CD4-positive, alpha-beta T cell (primary cell): ENCODE measurements at regions not wholly inside any gene's neighbourhood (a gene's known extent, or its start where the extent isn't known, plus 50 kb on each side); places are given as distances from the start of the nearest gene placed in this dataset.
"Not testable (repeated sequence)": the region's sequence is repeated elsewhere in the genome, so short reads cannot be mapped to it uniquely, and the experiment has no call there.

Source experiments
- ATAC-seq: fragments of 200-7000 bp; cut with Tn5 transposase; one replicate; pipeline ENCODE4 v1.10.0; 2022; ENCODE audit warnings: mild to moderate bottlenecking; ENCODE audit not compliant: poor library complexity
- CTCF ChIA-PET: fragments of 350-600 bp; sonication (Branson Sonifier 250); formaldehyde crosslinking; loops from one replicate; lab custom pipeline; 2021; ENCODE audit warnings: antibody characterized with exemption, inconsistent platforms; lab: Charles Lee
- POLR2A ChIA-PET: fragments of 350-600 bp; sonication (Branson Sonifier 250); formaldehyde crosslinking; loops from one replicate; lab custom pipeline; 2021; ENCODE audit warnings: antibody characterized with exemption, inconsistent platforms; lab: Charles Lee
- DNase-seq, 14 experiments: peaks; one replicate each; pipeline ENCODE4 v3.0.0-alpha.2; 2013 to 2020; ENCODE audit warnings: mixed read lengths in 2 of 14
- H3K27ac ChIP-seq, 2 donors: one replicate each; pipeline versions ENCODE4 v1.5.1 to v1.7.0; 2013; ENCODE audit warnings: low read length in 2 of 2, low read depth in 1 of 2, mild to moderate bottlenecking in 1 of 2
- H3K27me3 ChIP-seq, 2 experiments: 1 replicate in 1 of 2; 2 replicates in 1 of 2; pipeline versions ENCODE4 v1.6.1 to v1.7.0; 2013; ENCODE audit warnings: low read length in 2 of 2, control low read depth in 1 of 2, mild to moderate bottlenecking in 1 of 2, moderate library complexity in 1 of 2; ENCODE audit not compliant: insufficient read depth in 2 of 2, control insufficient read depth in 1 of 2
- H3K36me3 ChIP-seq: one replicate; pipeline ENCODE4 v1.6.1; 2013; ENCODE audit warnings: low read length, control low read depth; ENCODE audit not compliant: insufficient read depth
- H3K4me1 ChIP-seq: one replicate; pipeline ENCODE4 v1.6.1; 2013; ENCODE audit warnings: low read length, control low read depth; ENCODE audit not compliant: insufficient read depth
- H3K4me3 ChIP-seq: one replicate; pipeline ENCODE4 v1.5.1; 2013; ENCODE audit warnings: mild to moderate bottlenecking, low read length, moderate library complexity
- H3K9me3 ChIP-seq, 2 experiments: 1 replicate in 1 of 2; 2 replicates in 1 of 2; pipeline versions ENCODE4 v1.6.1 to v1.7.0; 2013; ENCODE audit warnings: low read length in 2 of 2, mild to moderate bottlenecking in 2 of 2, control low read depth in 1 of 2, moderate library complexity in 1 of 2; ENCODE audit not compliant: control insufficient read depth in 1 of 2, insufficient read depth in 1 of 2
- H3K27ac Mint-ChIP-seq: one replicate; pipeline ENCODE4 v1.8.0; 2020; ENCODE audit warnings: mixed read lengths
- H3K27me3 Mint-ChIP-seq: one replicate; pipeline ENCODE4 v1.8.0; 2021; ENCODE audit warnings: mixed read lengths
- H3K36me3 Mint-ChIP-seq: one replicate; pipeline ENCODE4 v1.8.0; 2021; ENCODE audit warnings: low read depth, mixed read lengths
- H3K4me1 Mint-ChIP-seq: one replicate; pipeline ENCODE4 v1.8.0; 2021; ENCODE audit warnings: low read depth, mixed read lengths
- H3K4me3 Mint-ChIP-seq: one replicate; pipeline ENCODE4 v1.8.0; 2020; ENCODE audit warnings: mild to moderate bottlenecking, mixed read lengths
- H3K9me3 Mint-ChIP-seq: one replicate; pipeline ENCODE4 v1.8.0; 2020; ENCODE audit warnings: mixed read lengths
- CTCF ChIP-seq: fragments of 200-600 bp; IDR thresholded peaks from one replicate; pipeline ENCODE4 v1.8.0; 2022; ENCODE audit warnings: antibody characterized with exemption, mild to moderate bottlenecking
- intact Hi-C, 2 experiments: fragments of 100-400 bp; cut with DNase I in 1 of 2; cut with micrococcal nuclease in 1 of 2; formaldehyde crosslinking; loops; one replicate each; pipeline versions ENCODE4 v1.15.1 to v1.9.0; 2023 to 2025; cut with DNase I, micrococcal nuclease

GRCh38 chr3:170808041-170808440 is 62.0 kb downstream of the RPL22L1 start:
- H3K4me1 Mint-ChIP-seq = no peaks in the 10 kb centered on the region
- ATAC-seq (no peak), DNase-seq (no peak)
- Histone ChIP-seq H3K4me3 (no peak overlapping the region), H3K9me3 (no peaks in the 10 kb centered on the region), H3K36me3 (no peaks in the 10 kb centered on the region), H3K27me3 (peaks cover 0 to 4% of the 10 kb centered on the region in 2 experiments), H3K4me1 (no peaks in the 10 kb centered on the region), H3K27ac (no peak overlapping the region)
- H3K9me3 Mint-ChIP-seq = no peaks in the 10 kb centered on the region
- intact Hi-C loops = no loop called here
- no peak for TF ChIP-seq CTCF
- H3K4me3 Mint-ChIP-seq = no peak overlapping the region
- H3K27ac Mint-ChIP-seq = no peak overlapping the region
- ChIA-PET POLR2A (no interaction called here), CTCF (no interaction called here)
- no peaks in the 10 kb centered on the region for H3K36me3 Mint-ChIP-seq
- peaks cover 22% of the 10 kb centered on the region for H3K27me3 Mint-ChIP-seq

GRCh38 chr3:170806676-170807075 is 63.3 kb downstream of the RPL22L1 start:
- H3K4me1 ChIP-seq = no peaks in the 10 kb centered on the region
- DNase-seq (no peak), ATAC-seq (no peak)
- intact Hi-C loops = no loop called here
- ChIA-PET CTCF (no interaction called here), POLR2A (no interaction called here)
- H3K36me3 Mint-ChIP-seq = no peaks in the 10 kb centered on the region
- H3K4me1 Mint-ChIP-seq = no peaks in the 10 kb centered on the region
- no peak overlapping the region for H3K4me3 ChIP-seq
- H3K27me3 ChIP-seq = peaks cover 0 to 4% of the 10 kb centered on the region in 2 experiments
- H3K36me3 ChIP-seq = no peaks in the 10 kb centered on the region
- H3K27ac ChIP-seq = no peak overlapping the region
- no peak overlapping the region for H3K27ac Mint-ChIP-seq
- no peak overlapping the region for H3K4me3 Mint-ChIP-seq
- peaks cover 34% of the 10 kb centered on the region for H3K27me3 Mint-ChIP-seq
- no peaks in the 10 kb centered on the region for H3K9me3 Mint-ChIP-seq
- TF ChIP-seq CTCF = no peak
- no peaks in the 10 kb centered on the region for H3K9me3 ChIP-seq

GRCh38 chr3:170806141-170806540 is 63.9 kb downstream of the RPL22L1 start:
- no peaks in the 10 kb centered on the region for H3K4me1 Mint-ChIP-seq
- H3K27ac ChIP-seq = no peak overlapping the region
- H3K4me3 ChIP-seq = no peak overlapping the region
- no peak overlapping the region for H3K27ac Mint-ChIP-seq
- peaks cover 0 to 4% of the 10 kb centered on the region in 2 experiments for H3K27me3 ChIP-seq
- no peaks in the 10 kb centered on the region for H3K4me1 ChIP-seq
- H3K27me3 Mint-ChIP-seq = peaks cover 37% of the 10 kb centered on the region
- H3K36me3 Mint-ChIP-seq = no peaks in the 10 kb centered on the region
- ChIA-PET POLR2A (no interaction called here), CTCF (no interaction called here)
- intact Hi-C loops = no loop called here
- no peaks in the 10 kb centered on the region for H3K36me3 ChIP-seq
- DNase-seq (no peak), ATAC-seq (no peak)
- H3K9me3 ChIP-seq = no peaks in the 10 kb centered on the region
- H3K9me3 Mint-ChIP-seq = no peaks in the 10 kb centered on the region
- no peak for TF ChIP-seq CTCF
- H3K4me3 Mint-ChIP-seq = no peak overlapping the region

GRCh38 chr3:170805296-170805695 is 64.7 kb downstream of the RPL22L1 start:
- intact Hi-C loops, H3K4me1 Mint-ChIP-seq, CTCF ChIA-PET, H3K36me3 Mint-ChIP-seq, H3K36me3 ChIP-seq, H3K27me3 ChIP-seq, H3K4me3 ChIP-seq, H3K9me3 ChIP-seq, ATAC-seq, POLR2A ChIA-PET, DNase-seq, H3K9me3 Mint-ChIP-seq, H3K4me1 ChIP-seq, H3K4me3 Mint-ChIP-seq, H3K27ac ChIP-seq, H3K27ac Mint-ChIP-seq: not testable (repeated sequence)
- peaks cover 39% of the 10 kb centered on the region for H3K27me3 Mint-ChIP-seq

- H3K4me1 Mint-ChIP-seq, H3K4me3 Mint-ChIP-seq, H3K27ac Mint-ChIP-seq, H3K9me3 Mint-ChIP-seq, intact Hi-C loops, H3K9me3 ChIP-seq, ATAC-seq, H3K4me1 ChIP-seq, H3K27ac ChIP-seq, H3K4me3 ChIP-seq, POLR2A ChIA-PET, H3K27me3 ChIP-seq, H3K36me3 Mint-ChIP-seq, H3K36me3 ChIP-seq, DNase-seq: not testable (repeated sequence)
- H3K27me3 Mint-ChIP-seq = peaks cover 42% of the 10 kb centered on the region
- CTCF ChIA-PET = interaction anchor here (2.7 kb wide), 1 partner anchor 8 kb away, joined by 10 read pairs; no protein-coding TSS in a partner anchor
Observed at GRCh38 chr3:170804634-170805033, 65.4 kb downstream of the RPL22L1 start.
